ENCODE measurements at regions not wholly inside any gene's neighbourhood (a gene's known extent, or its start where the extent isn't known, plus 50 kb on each side); places are given as distances from the start of the nearest gene placed in this dataset.

DNA sequence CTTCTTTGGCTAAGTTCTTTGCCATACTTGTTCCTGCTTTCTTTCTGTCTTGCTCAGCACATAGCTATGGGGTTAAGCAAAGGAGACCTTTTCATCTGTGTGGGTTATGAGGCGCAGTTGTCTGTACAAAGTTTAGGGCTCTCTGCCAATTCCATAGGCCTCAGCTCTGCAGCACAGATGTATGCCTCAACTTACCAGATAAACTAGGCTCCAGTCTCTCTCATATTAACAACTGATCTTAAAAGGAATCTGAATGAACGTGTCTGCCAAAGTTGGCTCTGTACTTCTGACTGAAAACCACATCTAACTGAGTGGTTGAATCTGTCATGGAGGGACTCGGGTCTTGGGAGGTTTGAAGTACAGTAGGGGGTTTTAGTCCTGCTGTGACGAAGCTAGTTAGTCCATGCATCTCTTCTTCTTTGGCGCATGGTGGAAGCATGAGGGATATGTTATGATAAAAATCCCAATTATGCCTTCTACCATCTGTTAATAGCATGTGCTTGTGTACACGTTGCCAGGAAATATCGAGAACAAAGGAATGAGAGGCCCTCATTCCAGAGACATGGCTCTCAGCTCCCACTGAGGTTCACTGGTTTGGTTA, 114.6 kb upstream of the TSC22D2 start:
- DNase-seq (ENCODE audit: low spot score in 2 of 2) = no peak

DNA sequence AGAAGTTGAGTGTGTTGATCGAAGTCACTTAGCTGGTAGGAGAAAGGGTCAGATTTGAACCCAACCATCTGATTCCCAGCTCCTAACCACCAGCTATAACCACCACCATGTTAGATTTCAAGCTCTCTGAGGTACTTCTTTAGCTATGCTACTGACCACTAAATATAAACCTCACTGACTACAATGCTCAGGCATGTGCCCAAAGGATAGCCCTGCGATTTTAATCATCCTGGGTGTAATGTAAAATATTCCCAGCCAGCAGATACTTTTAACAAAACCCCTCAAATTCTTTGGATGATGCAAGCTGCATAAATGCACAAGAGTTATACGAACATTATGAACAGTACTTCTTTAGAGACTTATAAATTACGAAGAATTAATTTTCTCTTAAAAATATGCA, 115.2 kb upstream of the TSC22D2 start:
- Histone ChIP-seq H3K27ac (no peak overlapping the region), H3K27me3 (no peaks in the 10 kb centered on the region), H3K4me1 (no peaks in the 10 kb centered on the region), H3K4me3 (no peak overlapping the region), H3K36me3 (no peaks in the 10 kb centered on the region), H3K9me3 (no peaks in the 10 kb centered on the region)
- DNase-seq (ENCODE audit: low spot score in 2 of 2) = no peak
- 91% methylated on average over 4 of the region's 4 CpGs for WGBS
- TF ChIP-seq, protein P1, sequence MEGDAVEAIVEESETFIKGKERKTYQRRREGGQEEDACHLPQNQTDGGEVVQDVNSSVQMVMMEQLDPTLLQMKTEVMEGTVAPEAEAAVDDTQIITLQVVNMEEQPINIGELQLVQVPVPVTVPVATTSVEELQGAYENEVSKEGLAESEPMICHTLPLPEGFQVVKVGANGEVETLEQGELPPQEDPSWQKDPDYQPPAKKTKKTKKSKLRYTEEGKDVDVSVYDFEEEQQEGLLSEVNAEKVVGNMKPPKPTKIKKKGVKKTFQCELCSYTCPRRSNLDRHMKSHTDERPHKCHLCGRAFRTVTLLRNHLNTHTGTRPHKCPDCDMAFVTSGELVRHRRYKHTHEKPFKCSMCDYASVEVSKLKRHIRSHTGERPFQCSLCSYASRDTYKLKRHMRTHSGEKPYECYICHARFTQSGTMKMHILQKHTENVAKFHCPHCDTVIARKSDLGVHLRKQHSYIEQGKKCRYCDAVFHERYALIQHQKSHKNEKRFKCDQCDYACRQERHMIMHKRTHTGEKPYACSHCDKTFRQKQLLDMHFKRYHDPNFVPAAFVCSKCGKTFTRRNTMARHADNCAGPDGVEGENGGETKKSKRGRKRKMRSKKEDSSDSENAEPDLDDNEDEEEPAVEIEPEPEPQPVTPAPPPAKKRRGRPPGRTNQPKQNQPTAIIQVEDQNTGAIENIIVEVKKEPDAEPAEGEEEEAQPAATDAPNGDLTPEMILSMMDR (IDR thresholded peaks at IDR 0.05) = no peak
- no peak for TF ChIP-seq POLR2AphosphoS5 (IDR thresholded peaks at IDR 0.05)
- TF ChIP-seq EP300 (IDR thresholded peaks at IDR 0.05) = no peak

More for the DNA sequence above, 114.6 kb upstream of the TSC22D2 start:
- TF ChIP-seq, protein P1 (IDR thresholded peaks at IDR 0.05) = no peak
- TF ChIP-seq POLR2A (IDR thresholded peaks at IDR 0.05) (no peak), EP300 (IDR thresholded peaks at IDR 0.05) (no peak), POLR2AphosphoS5 (IDR thresholded peaks at IDR 0.05) (no peak)
- H3K4me1 ChIP-seq = no peaks in the 10 kb centered on the region
- no peaks in the 10 kb centered on the region for H3K9me3 ChIP-seq
- no peaks in the 10 kb centered on the region for H3K27me3 ChIP-seq
- H3K4me3 ChIP-seq = no peak overlapping the region
- no peak overlapping the region for H3K27ac ChIP-seq
- WGBS = 63% methylated on average over 7 of the region's 7 CpGs
- H3K36me3 ChIP-seq = no peaks in the 10 kb centered on the region

DNA sequence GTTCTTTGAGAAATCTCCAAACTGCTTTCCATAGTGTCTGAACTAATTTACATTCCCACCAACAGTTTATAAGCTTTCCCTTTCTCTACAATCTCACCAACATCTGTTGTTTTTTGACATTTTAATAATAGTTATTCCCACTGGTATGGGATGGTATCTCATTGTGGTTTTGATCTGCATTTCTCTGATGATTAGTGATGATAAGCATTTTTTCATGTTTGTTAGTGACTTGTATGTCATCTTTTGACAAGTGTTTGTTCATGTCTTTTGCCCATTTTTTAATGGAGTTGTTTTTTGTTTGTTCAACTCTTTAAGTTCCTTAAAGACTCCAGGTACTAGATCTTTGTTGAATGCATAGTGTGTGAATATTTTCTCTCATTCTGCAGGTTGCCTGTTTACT, 116.6 kb upstream of the TSC22D2 start:
- H3K4me1 ChIP-seq = no peaks in the 10 kb centered on the region
- H3K27ac ChIP-seq = no peak overlapping the region
- no peaks in the 10 kb centered on the region for H3K27me3 ChIP-seq
- TF ChIP-seq, protein P1 (IDR thresholded peaks at IDR 0.05) = no peak
- TF ChIP-seq EP300 (IDR thresholded peaks at IDR 0.05) (no peak), POLR2A (IDR thresholded peaks at IDR 0.05) (no peak)
- H3K36me3 ChIP-seq = no peaks in the 10 kb centered on the region
- H3K4me3 ChIP-seq = no peak overlapping the region
- DNase-seq (ENCODE audit: low spot score in 2 of 2) = no peak
- H3K9me3 ChIP-seq = no peaks in the 10 kb centered on the region

- H3K27ac ChIP-seq = no peak overlapping the region
- no peaks in the 10 kb centered on the region for H3K4me1 ChIP-seq
- WGBS = 51% methylated on average over 6 of the region's 6 CpGs
- H3K27me3 ChIP-seq = no peaks in the 10 kb centered on the region
- DNase-seq (ENCODE audit: low spot score in 2 of 2) = no peak
- TF ChIP-seq EP300 (IDR thresholded peaks at IDR 0.05) = no peak
- no peak for TF ChIP-seq POLR2AphosphoS5 (IDR thresholded peaks at IDR 0.05)
- no peak for TF ChIP-seq POLR2A (IDR thresholded peaks at IDR 0.05)
- TF ChIP-seq, protein P1 (IDR thresholded peaks at IDR 0.05) = peak; percentile 50 to 53
- H3K4me3 ChIP-seq = no peak overlapping the region
- no peaks in the 10 kb centered on the region for H3K9me3 ChIP-seq
- no peaks in the 10 kb centered on the region for H3K36me3 ChIP-seq
These were observed 121.5 kb upstream of the TSC22D2 start for GRCh38 chr3:150286390-150287147.

DNA sequence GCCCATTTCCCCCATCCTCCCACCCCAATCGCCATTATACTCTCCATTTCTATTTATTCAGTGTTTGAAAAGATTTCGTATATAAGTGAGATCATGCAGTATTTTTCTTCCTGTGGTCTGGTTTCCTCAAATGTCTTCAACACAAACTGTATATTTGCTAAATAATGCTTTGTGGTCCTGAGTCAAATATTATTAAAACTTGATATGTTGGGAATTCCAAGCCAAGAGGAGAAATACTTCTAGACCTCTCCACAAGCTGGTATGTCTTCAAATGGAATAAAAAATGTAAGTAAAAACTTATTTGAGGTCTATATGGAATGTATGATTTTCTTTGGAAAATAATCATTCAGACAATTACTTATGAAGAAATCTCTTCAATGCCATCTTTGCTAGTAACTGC, 122.5 kb upstream of the TSC22D2 start:
- no peaks in the 10 kb centered on the region for H3K27me3 ChIP-seq
- no peak overlapping the region for H3K4me3 ChIP-seq
- WGBS = 91% methylated on average over 2 of the region's 2 CpGs
- H3K36me3 ChIP-seq = no peaks in the 10 kb centered on the region
- H3K4me1 ChIP-seq = no peaks in the 10 kb centered on the region
- H3K27ac ChIP-seq = no peak overlapping the region
- DNase-seq (ENCODE audit: low spot score in 2 of 2) = no peak
- TF ChIP-seq POLR2A (IDR thresholded peaks at IDR 0.05) (no peak), POLR2AphosphoS5 (IDR thresholded peaks at IDR 0.05) (no peak), EP300 (IDR thresholded peaks at IDR 0.05) (no peak)
- TF ChIP-seq, protein P1 (IDR thresholded peaks at IDR 0.05) = no peak
- H3K9me3 ChIP-seq = no peaks in the 10 kb centered on the region
